GM12892 (cell line): ENCODE measurements at regions not wholly inside any gene's neighbourhood (a gene's known extent, or its start where the extent isn't known, plus 50 kb on each side); places are given as distances from the start of the nearest gene placed in this dataset.

Experiments
- POLR2A ChIP-seq: IDR thresholded peaks from 2 replicates; pipeline ENCODE4 v1.6.1; 2011; ENCODE audit warnings: low read depth, low read length, control low read depth
- TAF1 ChIP-seq: IDR thresholded peaks from 2 replicates; pipeline ENCODE4 v1.6.1; 2011; ENCODE audit warnings: low read depth, mild to moderate bottlenecking, control low read depth, low read length, borderline replicate concordance

DNA sequence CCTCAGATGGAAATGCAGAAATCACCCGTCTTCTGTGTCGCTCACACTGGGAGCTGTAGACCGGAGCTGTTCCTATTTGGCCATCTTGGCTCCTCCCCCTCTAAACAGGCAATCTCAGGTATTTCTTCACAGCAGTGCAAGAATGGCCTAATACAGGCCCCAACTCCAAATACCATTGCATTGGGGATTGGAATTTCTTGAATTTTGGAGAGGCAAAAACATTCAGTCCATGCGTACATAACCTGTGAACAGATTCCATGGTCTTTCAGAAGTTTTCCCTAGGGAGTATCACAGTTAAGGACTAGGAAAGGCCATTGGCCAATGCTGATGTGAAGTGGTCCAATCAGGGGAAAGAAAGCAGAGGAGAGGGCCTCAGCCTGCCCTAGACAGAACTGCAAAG lies 128.2 kb upstream of the NOCT start:
- TF ChIP-seq POLR2A (no peak), TAF1 (no peak)
